ENCODE measurements at regions not wholly inside any gene's neighbourhood (a gene's known extent, or its start where the extent isn't known, plus 50 kb on each side); places are given as distances from the start of the nearest gene placed in this dataset.

DNA sequence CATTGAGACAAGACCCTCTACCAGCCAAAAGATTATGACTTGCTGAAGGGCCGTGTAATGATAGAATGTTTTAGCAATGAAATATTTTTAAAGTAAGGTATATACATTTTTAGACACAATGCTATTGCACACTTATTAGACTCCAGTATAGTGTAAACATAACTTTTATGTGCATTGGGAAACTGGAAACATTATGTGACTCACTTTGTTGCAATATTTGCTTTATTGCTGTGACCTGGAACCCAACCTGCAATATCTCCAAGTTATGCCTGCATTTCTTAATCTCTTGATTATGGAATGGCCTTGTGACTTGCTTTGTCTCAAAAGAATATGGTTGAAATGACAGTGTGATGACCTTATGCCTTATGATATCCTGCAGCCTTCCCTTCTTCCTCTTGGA, 502.0 kb downstream of the EPHA4 start:
- TF ChIP-seq, protein P1, sequence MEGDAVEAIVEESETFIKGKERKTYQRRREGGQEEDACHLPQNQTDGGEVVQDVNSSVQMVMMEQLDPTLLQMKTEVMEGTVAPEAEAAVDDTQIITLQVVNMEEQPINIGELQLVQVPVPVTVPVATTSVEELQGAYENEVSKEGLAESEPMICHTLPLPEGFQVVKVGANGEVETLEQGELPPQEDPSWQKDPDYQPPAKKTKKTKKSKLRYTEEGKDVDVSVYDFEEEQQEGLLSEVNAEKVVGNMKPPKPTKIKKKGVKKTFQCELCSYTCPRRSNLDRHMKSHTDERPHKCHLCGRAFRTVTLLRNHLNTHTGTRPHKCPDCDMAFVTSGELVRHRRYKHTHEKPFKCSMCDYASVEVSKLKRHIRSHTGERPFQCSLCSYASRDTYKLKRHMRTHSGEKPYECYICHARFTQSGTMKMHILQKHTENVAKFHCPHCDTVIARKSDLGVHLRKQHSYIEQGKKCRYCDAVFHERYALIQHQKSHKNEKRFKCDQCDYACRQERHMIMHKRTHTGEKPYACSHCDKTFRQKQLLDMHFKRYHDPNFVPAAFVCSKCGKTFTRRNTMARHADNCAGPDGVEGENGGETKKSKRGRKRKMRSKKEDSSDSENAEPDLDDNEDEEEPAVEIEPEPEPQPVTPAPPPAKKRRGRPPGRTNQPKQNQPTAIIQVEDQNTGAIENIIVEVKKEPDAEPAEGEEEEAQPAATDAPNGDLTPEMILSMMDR (conservative IDR thresholded peaks at IDR 0.05; ENCODE audit: low read length), result no peak
- TF ChIP-seq EZH2phosphoT487 (IDR thresholded peaks at IDR 0.05; ENCODE audit: borderline replicate concordance), result no peak

All from Loucy (cell line).